EH (cell line): ENCODE measurements at regions not wholly inside any gene's neighbourhood (a gene's known extent, or its start where the extent isn't known, plus 50 kb on each side); places are given as distances from the start of the nearest gene placed in this dataset.
"Not testable (repeated sequence)": the region's sequence is repeated elsewhere in the genome, so short reads cannot be mapped to it uniquely, and the experiment has no call there.

ENCODE experiments used
- DNase-seq: peaks from one replicate; pipeline ENCODE4 v3.0.0-alpha.2; 2015; ENCODE audit warnings: low read depth

GRCh38 chr6:130715058-130715457, 112.1 kb upstream of the SMLR1 start:
- no peak for DNase-seq

GRCh38 chr6:130716466-130716865, 110.7 kb upstream of the SMLR1 start:
- DNase-seq, result no peak

GRCh38 chr6:130717657-130718056, 109.5 kb upstream of the SMLR1 start:
- peak; percentile 15 for DNase-seq

- DNase-seq, result no peak
Observed at GRCh38 chr6:130720076-130720715, 107.0 kb upstream of the SMLR1 start.

- no peak for DNase-seq
Observed at GRCh38 chr6:130724089-130724488, 103.1 kb upstream of the SMLR1 start.

- no peak for DNase-seq
Observed at GRCh38 chr6:130725551-130725950, 101.7 kb upstream of the SMLR1 start.

- not testable (repeated sequence) for DNase-seq
Observed at GRCh38 chr6:130728064-130728463, 99.1 kb upstream of the SMLR1 start.

GRCh38 chr6:130730600-130730999, 96.6 kb upstream of the SMLR1 start:
- DNase-seq, result no peak

- no peak for DNase-seq
Observed at GRCh38 chr6:130734161-130734560, 93.0 kb upstream of the SMLR1 start.

- no peak for DNase-seq
Observed at GRCh38 chr6:130740308-130740707, 86.9 kb upstream of the SMLR1 start.

- DNase-seq, result peak; percentile 50
Observed at GRCh38 chr6:130742131-130742681, 85.0 kb upstream of the SMLR1 start.

- no peak for DNase-seq
Observed at GRCh38 chr6:130743175-130743574, 84.0 kb upstream of the SMLR1 start.

GRCh38 chr6:130744576-130745366, 82.4 kb upstream of the SMLR1 start:
- DNase-seq, result no peak

- no peak for DNase-seq
Observed at GRCh38 chr6:130748041-130748440, 79.2 kb upstream of the SMLR1 start.

GRCh38 chr6:130749402-130749801, 77.8 kb upstream of the SMLR1 start:
- DNase-seq, result no peak

- no peak for DNase-seq
Observed at GRCh38 chr6:130752267-130752666, 74.9 kb upstream of the SMLR1 start.

GRCh38 chr6:130754786-130755367, 72.3 kb upstream of the SMLR1 start:
- DNase-seq, result no peak

- DNase-seq, result no peak
Observed at GRCh38 chr6:130755368-130756034, 71.7 kb upstream of the SMLR1 start.

- DNase-seq, result no peak
Observed at GRCh38 chr6:130756824-130757223, 70.4 kb upstream of the SMLR1 start.

- no peak for DNase-seq
Observed at GRCh38 chr6:130758813-130759212, 68.4 kb upstream of the SMLR1 start.

- peak; percentile 66 for DNase-seq
Observed at GRCh38 chr6:130760006-130760405, 67.2 kb upstream of the SMLR1 start.

GRCh38 chr6:130761286-130761685, 65.9 kb upstream of the SMLR1 start:
- DNase-seq, result no peak
